DMS 273 (cell line): ENCODE measurements at regions not wholly inside any gene's neighbourhood (a gene's known extent, or its start where the extent isn't known, plus 50 kb on each side); places are given as distances from the start of the nearest gene placed in this dataset.
"Not testable (repeated sequence)": the region's sequence is repeated elsewhere in the genome, so short reads cannot be mapped to it uniquely, and the experiment has no call there.

Experiments
- DNase-seq: peaks from one replicate; lab custom pipeline; 2025; ENCODE audit not compliant: unreplicated experiment; lab: John Stamatoyannopoulos, UW

- no peak for DNase-seq
Observed at GRCh38 chr1:228939001-228939691, 203.9 kb downstream of the RHOU start.

- no peak for DNase-seq
Observed at GRCh38 chr1:228939881-228940392, 204.7 kb downstream of the RHOU start.

- DNase-seq, result no peak
Observed at GRCh38 chr1:228940526-228940925, 205.2 kb downstream of the RHOU start.

GRCh38 chr1:228940926-228941325 is 205.6 kb downstream of the RHOU start:
- DNase-seq, result no peak

- no peak for DNase-seq
Observed at GRCh38 chr1:228941666-228942065, 206.4 kb downstream of the RHOU start.

GRCh38 chr1:228943436-228943835 is 208.2 kb downstream of the RHOU start:
- no peak for DNase-seq

GRCh38 chr1:228944296-228944695 is 209.0 kb downstream of the RHOU start:
- DNase-seq, result no peak

GRCh38 chr1:228944935-228945371 is 209.7 kb downstream of the RHOU start:
- DNase-seq, result no peak

GRCh38 chr1:228945885-228946284 is 210.6 kb downstream of the RHOU start:
- DNase-seq, result no peak

GRCh38 chr1:228949617-228950016 is 214.3 kb downstream of the RHOU start:
- not testable (repeated sequence) for DNase-seq

GRCh38 chr1:228953207-228953606 is 217.9 kb downstream of the RHOU start:
- no peak for DNase-seq

- not testable (repeated sequence) for DNase-seq
Observed at GRCh38 chr1:228953808-228954207, 218.5 kb downstream of the RHOU start.

- DNase-seq, result no peak
Observed at GRCh38 chr1:228955691-228956090, 220.4 kb downstream of the RHOU start.

GRCh38 chr1:228956864-228957263 is 221.6 kb downstream of the RHOU start:
- no peak for DNase-seq

GRCh38 chr1:228957535-228957934 is 222.3 kb downstream of the RHOU start:
- DNase-seq, result no peak

- no peak for DNase-seq
Observed at GRCh38 chr1:228958121-228958520, 222.8 kb downstream of the RHOU start.

- no peak for DNase-seq
Observed at GRCh38 chr1:228958741-228959140, 223.5 kb downstream of the RHOU start.

- DNase-seq, result no peak
Observed at GRCh38 chr1:228960705-228961104, 225.4 kb downstream of the RHOU start.

- DNase-seq, result no peak
Observed at GRCh38 chr1:228961511-228961910, 226.2 kb downstream of the RHOU start.

- DNase-seq, result no peak
Observed at GRCh38 chr1:228963795-228964177, 228.5 kb downstream of the RHOU start.

- DNase-seq, result no peak
Observed at GRCh38 chr1:228964178-228965089, 229.2 kb downstream of the RHOU start.
